ENCODE measurements at regions not wholly inside any gene's neighbourhood (a gene's known extent, or its start where the extent isn't known, plus 50 kb on each side); places are given as distances from the start of the nearest gene placed in this dataset.

- DNase-seq (ENCODE audit: low spot score): no peak
- no peak for TF ChIP-seq CTCF (IDR thresholded peaks at IDR 0.05; ENCODE audit: extremely low read depth, missing control alignments)
Measured at GRCh38 chr11:15758857-15759465, 597.4 kb downstream of the SOX6 start.

- DNase-seq (ENCODE audit: low spot score): no peak
- no peak for TF ChIP-seq CTCF (IDR thresholded peaks at IDR 0.05; ENCODE audit: extremely low read depth, missing control alignments)
Measured at GRCh38 chr11:15761235-15761634, 595.1 kb downstream of the SOX6 start.

DNA sequence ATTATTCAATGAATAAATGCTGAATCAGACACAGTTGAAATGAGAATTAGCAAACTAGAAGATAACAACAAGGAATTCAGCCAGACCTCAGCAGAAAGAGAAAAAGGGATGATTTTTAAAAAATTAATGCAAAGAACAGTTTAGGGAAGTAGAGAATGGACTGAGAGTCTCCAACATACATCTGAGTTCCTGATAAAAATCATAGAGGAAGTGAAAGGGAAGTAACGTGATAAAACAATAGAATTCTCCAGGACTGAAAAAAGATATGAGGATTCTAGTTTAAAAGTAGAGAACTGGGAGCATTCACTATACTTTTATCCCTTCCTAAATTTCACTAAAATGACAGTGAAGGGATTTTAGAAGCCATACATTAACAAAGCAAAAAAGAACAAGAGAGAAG is 592.0 kb downstream of the SOX6 start:
- no peak for DNase-seq (ENCODE audit: low spot score)
- no peak for TF ChIP-seq CTCF (IDR thresholded peaks at IDR 0.05; ENCODE audit: extremely low read depth, missing control alignments)

DNA sequence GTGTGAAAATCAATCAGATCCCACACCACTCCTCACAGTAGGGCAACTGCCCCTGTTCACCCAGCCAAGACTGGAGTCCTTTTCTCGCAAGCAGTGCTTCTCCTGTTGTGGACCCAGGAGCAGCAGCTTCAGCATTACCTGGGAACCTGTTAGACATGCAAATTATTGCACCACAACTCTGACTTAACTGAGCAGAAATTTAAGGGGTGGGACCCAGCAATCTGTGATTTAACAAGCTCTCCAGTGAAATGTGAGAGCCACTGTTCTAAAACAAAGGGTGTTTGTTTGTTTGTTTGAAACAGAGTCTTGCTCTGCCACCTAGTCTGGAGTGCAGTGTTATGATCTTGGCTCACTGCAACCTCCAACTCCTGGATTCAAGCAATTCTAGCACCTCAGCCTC is 591.4 kb downstream of the SOX6 start:
- TF ChIP-seq CTCF (IDR thresholded peaks at IDR 0.05; ENCODE audit: extremely low read depth, missing control alignments): no peak
- DNase-seq (ENCODE audit: low spot score): no peak

DNA sequence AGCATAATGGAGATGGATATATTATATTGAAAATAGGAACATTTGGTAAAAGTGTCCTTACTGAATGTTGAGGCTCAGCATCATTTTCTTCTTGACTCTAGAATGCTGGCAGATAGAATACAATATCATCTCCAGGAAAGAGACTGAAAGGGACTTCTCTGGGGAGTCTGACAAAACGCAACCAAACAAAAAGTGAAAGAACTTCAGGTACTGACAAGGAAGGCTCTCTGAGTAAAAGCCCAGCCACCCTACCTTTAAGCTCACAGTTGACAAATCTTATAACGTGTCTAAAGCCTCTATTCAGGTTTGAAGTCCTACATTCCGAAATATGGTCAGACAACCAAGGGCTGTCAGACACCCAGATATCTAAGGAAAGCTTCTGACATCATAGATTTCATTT is 590.8 kb downstream of the SOX6 start:
- no peak for DNase-seq (ENCODE audit: low spot score)

GRCh38 chr11:15768321-15768720 is 588.0 kb downstream of the SOX6 start:
- TF ChIP-seq CTCF (IDR thresholded peaks at IDR 0.05; ENCODE audit: extremely low read depth, missing control alignments): no peak
- no peak for DNase-seq (ENCODE audit: low spot score)

More for the DNA sequence above, 590.8 kb downstream of the SOX6 start:
- no peak for TF ChIP-seq CTCF (IDR thresholded peaks at IDR 0.05; ENCODE audit: extremely low read depth, missing control alignments)

- no peak for TF ChIP-seq CTCF (IDR thresholded peaks at IDR 0.05; ENCODE audit: extremely low read depth, missing control alignments)
- DNase-seq (ENCODE audit: low spot score): no peak
Measured at GRCh38 chr11:15769203-15769602, 587.1 kb downstream of the SOX6 start.

Data from GM20000 (cell line).